Uterus (tissue), 3 donors: ENCODE measurements at regions not wholly inside any gene's neighbourhood (a gene's known extent, or its start where the extent isn't known, plus 50 kb on each side); places are given as distances from the start of the nearest gene placed in this dataset.

Source experiments
- DNase-seq, 2 donors: peaks; one replicate each; pipeline ENCODE4 v3.0.0-alpha.2; 2019 to 2020
- H3K27ac ChIP-seq, 2 donors: fragments of 200-600 bp; sonication (generic); 1 replicate in 1 of 2; 2 replicates in 1 of 2; pipeline ENCODE4 v1.5.1; 2016 to 2018
- H3K27me3 ChIP-seq, 2 donors: fragments of 200-600 bp; sonication (generic); one replicate each; pipeline ENCODE4 v1.5.1; 2018 to 2019; ENCODE audit warnings: control low read depth in 1 of 2
- H3K36me3 ChIP-seq, 2 donors: fragments of 200-600 bp; sonication (generic); one replicate each; pipeline ENCODE4 v1.5.1; 2019; ENCODE audit warnings: control low read depth in 1 of 2
- H3K4me1 ChIP-seq, 2 donors: fragments of 200-600 bp; sonication (generic); one replicate each; pipeline ENCODE4 v1.5.1; 2018 to 2019; ENCODE audit warnings: control low read depth in 1 of 2
- H3K4me3 ChIP-seq, 2 donors: fragments of 200-600 bp; sonication (generic); 1 replicate in 1 of 2; 2 replicates in 1 of 2; pipeline ENCODE4 v1.5.1; 2018 to 2019; ENCODE audit warnings: mild to moderate bottlenecking in 1 of 2
- H3K9me3 ChIP-seq, 2 donors: fragments of 200-600 bp; sonication (generic); one replicate each; pipeline ENCODE4 v1.5.1; 2019; ENCODE audit warnings: control low read depth in 1 of 2
- CTCF ChIP-seq, 4 experiments: fragments of 200-600 bp in 2 of 4; fragments of 450-650 bp in 2 of 4; sonication (generic) in 2 of 4; IDR thresholded peaks; one replicate each; pipeline ENCODE4 v1.5.1; 2016 to 2019; ENCODE audit warnings: antibody characterized with exemption in 4 of 4, mild to moderate bottlenecking in 2 of 4, moderate library complexity in 1 of 4
- POLR2A ChIP-seq, 2 donors: fragments of 450-650 bp; IDR thresholded peaks; one replicate each; pipeline ENCODE4 v1.6.1; 2016; ENCODE audit warnings: antibody characterized with exemption in 2 of 2, mild to moderate bottlenecking in 1 of 2, moderate library complexity in 1 of 2
- intact Hi-C: fragments of 100-400 bp; cut with DNase I; formaldehyde crosslinking; loops from one replicate; pipeline ENCODE4 v1.15.1; 2023; ENCODE audit warnings: low total_unique reads
- donor health status: DM: yes; HTN: yes; CAD: no.

- no peaks in the 10 kb centered on the region for H3K9me3 ChIP-seq
- no peaks in the 10 kb centered on the region for H3K27me3 ChIP-seq
- TF ChIP-seq POLR2A (IDR thresholded peaks at IDR 0.05) (no peak), CTCF (IDR thresholded peaks at IDR 0.05) (no peak)
- no peaks in the 10 kb centered on the region for H3K36me3 ChIP-seq
- DNase-seq, result no peak
- H3K27ac ChIP-seq, result no peak overlapping the region
- no peaks in the 10 kb centered on the region for H3K4me1 ChIP-seq
- intact Hi-C loops, result no loop called here
- no peak overlapping the region for H3K4me3 ChIP-seq
Observed at GRCh38 chr22:48651036-48651890, 1176.4 kb downstream of the BRD1 start.

- Histone ChIP-seq H3K36me3 (no peaks in the 10 kb centered on the region), H3K4me1 (no peaks in the 10 kb centered on the region), H3K9me3 (no peaks in the 10 kb centered on the region), H3K27me3 (no peaks in the 10 kb centered on the region), H3K27ac (no peak overlapping the region), H3K4me3 (no peak overlapping the region)
- intact Hi-C loops, result no loop called here
- no peak for DNase-seq
- TF ChIP-seq CTCF (IDR thresholded peaks at IDR 0.05) (no peak), POLR2A (IDR thresholded peaks at IDR 0.05) (no peak)
Observed at GRCh38 chr22:48650323-48651035, 1177.2 kb downstream of the BRD1 start.

GRCh38 chr22:48649466-48649865 is 1178.2 kb downstream of the BRD1 start:
- Histone ChIP-seq H3K27ac (no peak overlapping the region), H3K36me3 (no peaks in the 10 kb centered on the region), H3K4me1 (no peaks in the 10 kb centered on the region), H3K27me3 (no peaks in the 10 kb centered on the region), H3K4me3 (no peak overlapping the region), H3K9me3 (no peaks in the 10 kb centered on the region)
- no peak for DNase-seq
- intact Hi-C loops, result no loop called here
- TF ChIP-seq CTCF (IDR thresholded peaks at IDR 0.05) (no peak), POLR2A (IDR thresholded peaks at IDR 0.05) (no peak)

- Histone ChIP-seq H3K27ac (no peak overlapping the region), H3K4me3 (no peak overlapping the region), H3K36me3 (no peaks in the 10 kb centered on the region), H3K4me1 (no peaks in the 10 kb centered on the region), H3K27me3 (no peaks in the 10 kb centered on the region), H3K9me3 (no peaks in the 10 kb centered on the region)
- DNase-seq, result no peak
- TF ChIP-seq POLR2A (IDR thresholded peaks at IDR 0.05) (no peak), CTCF (IDR thresholded peaks at IDR 0.05) (no peak)
- intact Hi-C loops, result no loop called here
Observed at GRCh38 chr22:48649031-48649430, 1178.6 kb downstream of the BRD1 start.
